ENCODE measurements at regions not wholly inside any gene's neighbourhood (a gene's known extent, or its start where the extent isn't known, plus 50 kb on each side); places are given as distances from the start of the nearest gene placed in this dataset.

- Histone ChIP-seq H3K4me3 (ENCODE audit: low read length) (no peak overlapping the region), H3K27me3 (ENCODE audit: control insufficient read depth, insufficient read depth, low read length) (peaks cover 46% of the 10 kb centered on the region), H3K27ac (ENCODE audit: low read length) (no peak overlapping the region), H3K9me3 (ENCODE audit: control insufficient read depth, low read depth, low read length) (no peaks in the 10 kb centered on the region), H3K36me3 (ENCODE audit: control insufficient read depth, insufficient read depth, low read length) (no peaks in the 10 kb centered on the region), H3K4me1 (ENCODE audit: control insufficient read depth, insufficient read depth, low read length) (no peaks in the 10 kb centered on the region)
- WGBS (ENCODE audit: insufficient coverage, low lambda C conversion rate) = no CpG with 5 or more reads among the region's 13 CpGs
- DNase-seq = no peak
Measured at GRCh38 chr16:73888840-73889490, 407.6 kb upstream of the PSMD7 start.

GRCh38 chr16:73887911-73888310 is 408.7 kb upstream of the PSMD7 start:
- Histone ChIP-seq H3K27me3 (ENCODE audit: control insufficient read depth, insufficient read depth, low read length) (peaks cover 46% of the 10 kb centered on the region), H3K4me1 (ENCODE audit: control insufficient read depth, insufficient read depth, low read length) (no peaks in the 10 kb centered on the region), H3K27ac (ENCODE audit: low read length) (no peak overlapping the region), H3K4me3 (ENCODE audit: low read length) (no peak overlapping the region), H3K9me3 (ENCODE audit: control insufficient read depth, low read depth, low read length) (no peaks in the 10 kb centered on the region), H3K36me3 (ENCODE audit: control insufficient read depth, insufficient read depth, low read length) (no peaks in the 10 kb centered on the region)
- WGBS (ENCODE audit: insufficient coverage, low lambda C conversion rate) = no CpG with 5 or more reads among the region's 8 CpGs
- no peak for DNase-seq

- Histone ChIP-seq H3K4me1 (ENCODE audit: control insufficient read depth, insufficient read depth, low read length) (no peaks in the 10 kb centered on the region), H3K36me3 (ENCODE audit: control insufficient read depth, insufficient read depth, low read length) (no peaks in the 10 kb centered on the region), H3K27me3 (ENCODE audit: control insufficient read depth, insufficient read depth, low read length) (peaks cover 43% of the 10 kb centered on the region), H3K27ac (ENCODE audit: low read length) (no peak overlapping the region), H3K4me3 (ENCODE audit: low read length) (no peak overlapping the region), H3K9me3 (ENCODE audit: control insufficient read depth, low read depth, low read length) (no peaks in the 10 kb centered on the region)
- no peak for DNase-seq
- no CpG with 5 or more reads among the region's 10 CpGs for WGBS (ENCODE audit: insufficient coverage, low lambda C conversion rate)
Measured at GRCh38 chr16:73886426-73886825, 410.2 kb upstream of the PSMD7 start.

- H3K27me3 ChIP-seq (ENCODE audit: control insufficient read depth, insufficient read depth, low read length) = peaks cover 36% of the 10 kb centered on the region
- DNase-seq = no peak
- no CpG with 5 or more reads among the region's 4 CpGs for WGBS (ENCODE audit: insufficient coverage, low lambda C conversion rate)
Measured at GRCh38 chr16:73885319-73885718, 411.3 kb upstream of the PSMD7 start.

GRCh38 chr16:73883841-73884240 is 412.8 kb upstream of the PSMD7 start:
- Histone ChIP-seq H3K27me3 (ENCODE audit: control insufficient read depth, insufficient read depth, low read length) (peaks cover 30% of the 10 kb centered on the region), H3K27ac (ENCODE audit: low read length) (no peak overlapping the region), H3K4me1 (ENCODE audit: control insufficient read depth, insufficient read depth, low read length) (no peaks in the 10 kb centered on the region), H3K9me3 (ENCODE audit: control insufficient read depth, low read depth, low read length) (no peaks in the 10 kb centered on the region), H3K36me3 (ENCODE audit: control insufficient read depth, insufficient read depth, low read length) (no peaks in the 10 kb centered on the region), H3K4me3 (ENCODE audit: low read length) (no peak overlapping the region)
- DNase-seq = no peak
- 96% methylated on average over 3 of the region's 3 CpGs for WGBS (ENCODE audit: insufficient coverage, low lambda C conversion rate)

More at GRCh38 chr16:73885319-73885718, 411.3 kb upstream of the PSMD7 start:
- Histone ChIP-seq H3K27ac (ENCODE audit: low read length) (no peak overlapping the region), H3K4me1 (ENCODE audit: control insufficient read depth, insufficient read depth, low read length) (no peaks in the 10 kb centered on the region), H3K9me3 (ENCODE audit: control insufficient read depth, low read depth, low read length) (no peaks in the 10 kb centered on the region), H3K36me3 (ENCODE audit: control insufficient read depth, insufficient read depth, low read length) (no peaks in the 10 kb centered on the region), H3K4me3 (ENCODE audit: low read length) (no peak overlapping the region)

- no CpG with 5 or more reads among the region's 2 CpGs for WGBS (ENCODE audit: insufficient coverage, low lambda C conversion rate)
- no peak for DNase-seq
- H3K27ac ChIP-seq (ENCODE audit: low read length) = no peak overlapping the region
Measured at GRCh38 chr16:73883126-73883525, 413.5 kb upstream of the PSMD7 start.

GRCh38 chr16:73882651-73883050 is 414.0 kb upstream of the PSMD7 start:
- Histone ChIP-seq H3K27ac (ENCODE audit: low read length) (no peak overlapping the region), H3K4me1 (ENCODE audit: control insufficient read depth, insufficient read depth, low read length) (no peaks in the 10 kb centered on the region), H3K36me3 (ENCODE audit: control insufficient read depth, insufficient read depth, low read length) (no peaks in the 10 kb centered on the region), H3K27me3 (ENCODE audit: control insufficient read depth, insufficient read depth, low read length) (peaks cover 23% of the 10 kb centered on the region), H3K4me3 (ENCODE audit: low read length) (no peak overlapping the region), H3K9me3 (ENCODE audit: control insufficient read depth, low read depth, low read length) (no peaks in the 10 kb centered on the region)
- no peak for DNase-seq
- 100% methylated on average over 1 of the region's 2 CpGs for WGBS (ENCODE audit: insufficient coverage, low lambda C conversion rate)

More at GRCh38 chr16:73883126-73883525, 413.5 kb upstream of the PSMD7 start:
- no peaks in the 10 kb centered on the region for H3K9me3 ChIP-seq (ENCODE audit: control insufficient read depth, low read depth, low read length)
- peaks cover 27% of the 10 kb centered on the region for H3K27me3 ChIP-seq (ENCODE audit: control insufficient read depth, insufficient read depth, low read length)
- no peak overlapping the region for H3K4me3 ChIP-seq (ENCODE audit: low read length)
- no peaks in the 10 kb centered on the region for H3K36me3 ChIP-seq (ENCODE audit: control insufficient read depth, insufficient read depth, low read length)
- H3K4me1 ChIP-seq (ENCODE audit: control insufficient read depth, insufficient read depth, low read length) = no peaks in the 10 kb centered on the region

- no CpG with 5 or more reads among the region's 7 CpGs for WGBS (ENCODE audit: insufficient coverage, low lambda C conversion rate)
- no peak for DNase-seq
- Histone ChIP-seq H3K27ac (ENCODE audit: low read length) (no peak overlapping the region), H3K4me3 (ENCODE audit: low read length) (no peak overlapping the region), H3K36me3 (ENCODE audit: control insufficient read depth, insufficient read depth, low read length) (no peaks in the 10 kb centered on the region), H3K9me3 (ENCODE audit: control insufficient read depth, low read depth, low read length) (no peaks in the 10 kb centered on the region), H3K4me1 (ENCODE audit: control insufficient read depth, insufficient read depth, low read length) (no peaks in the 10 kb centered on the region), H3K27me3 (ENCODE audit: control insufficient read depth, insufficient read depth, low read length) (peaks cover 23% of the 10 kb centered on the region)
Measured at GRCh38 chr16:73882033-73882432, 414.6 kb upstream of the PSMD7 start.

GRCh38 chr16:73879621-73880020 is 417.0 kb upstream of the PSMD7 start:
- no peaks in the 10 kb centered on the region for H3K9me3 ChIP-seq (ENCODE audit: control insufficient read depth, low read depth, low read length)
- H3K36me3 ChIP-seq (ENCODE audit: control insufficient read depth, insufficient read depth, low read length) = no peaks in the 10 kb centered on the region
- H3K27me3 ChIP-seq (ENCODE audit: control insufficient read depth, insufficient read depth, low read length) = peaks cover 11% of the 10 kb centered on the region
- no peaks in the 10 kb centered on the region for H3K4me1 ChIP-seq (ENCODE audit: control insufficient read depth, insufficient read depth, low read length)
- no peak overlapping the region for H3K4me3 ChIP-seq (ENCODE audit: low read length)
- no peak for DNase-seq
- no peak overlapping the region for H3K27ac ChIP-seq (ENCODE audit: low read length)
- WGBS (ENCODE audit: insufficient coverage, low lambda C conversion rate) = no CpG with 5 or more reads among the region's 2 CpGs

- WGBS (ENCODE audit: insufficient coverage, low lambda C conversion rate) = 17% methylated on average over 1 of the region's 2 CpGs
- H3K4me1 ChIP-seq (ENCODE audit: control insufficient read depth, insufficient read depth, low read length) = no peaks in the 10 kb centered on the region
- H3K27me3 ChIP-seq (ENCODE audit: control insufficient read depth, insufficient read depth, low read length) = peaks cover 11% of the 10 kb centered on the region
- no peak overlapping the region for H3K4me3 ChIP-seq (ENCODE audit: low read length)
- H3K27ac ChIP-seq (ENCODE audit: low read length) = no peak overlapping the region
- no peaks in the 10 kb centered on the region for H3K9me3 ChIP-seq (ENCODE audit: control insufficient read depth, low read depth, low read length)
- H3K36me3 ChIP-seq (ENCODE audit: control insufficient read depth, insufficient read depth, low read length) = no peaks in the 10 kb centered on the region
- peak; percentile 54 to 65 for DNase-seq
Measured at GRCh38 chr16:73878611-73879010, 418.0 kb upstream of the PSMD7 start.

GRCh38 chr16:73877150-73877549 is 419.5 kb upstream of the PSMD7 start:
- Histone ChIP-seq H3K27ac (ENCODE audit: low read length) (no peak overlapping the region), H3K4me1 (ENCODE audit: control insufficient read depth, insufficient read depth, low read length) (no peaks in the 10 kb centered on the region), H3K27me3 (ENCODE audit: control insufficient read depth, insufficient read depth, low read length) (peaks cover 11% of the 10 kb centered on the region), H3K9me3 (ENCODE audit: control insufficient read depth, low read depth, low read length) (no peaks in the 10 kb centered on the region), H3K36me3 (ENCODE audit: control insufficient read depth, insufficient read depth, low read length) (no peaks in the 10 kb centered on the region), H3K4me3 (ENCODE audit: low read length) (no peak overlapping the region)
- no peak for DNase-seq
- WGBS (ENCODE audit: insufficient coverage, low lambda C conversion rate) = no CpG with 5 or more reads among the region's 3 CpGs

Measured in large intestine (tissue), 3 donors.